Stomach (tissue), 4 donors: ENCODE measurements at regions not wholly inside any gene's neighbourhood (a gene's known extent, or its start where the extent isn't known, plus 50 kb on each side); places are given as distances from the start of the nearest gene placed in this dataset.

Experiments used
- POLR2A ChIP-seq, 4 donors: fragments of 450-650 bp; IDR thresholded peaks; one replicate each; pipeline ENCODE4 v1.6.1; 2016; ENCODE audit warnings: antibody characterized with exemption in 4 of 4, control low read depth in 2 of 4, mild to moderate bottlenecking in 1 of 4, moderate library complexity in 1 of 4
- TF ChIP-seq, protein P1 (sequence below), 7 experiments: fragments of 450-650 bp in 4 of 7; fragments of 200-600 bp in 3 of 7; sonication (generic) in 3 of 7; IDR thresholded peaks; one replicate each; pipeline ENCODE4 v1.5.1; 2016 to 2019; ENCODE audit warnings: antibody characterized with exemption in 7 of 7, control low read depth in 2 of 7, mild to moderate bottlenecking in 1 of 7

DNA sequence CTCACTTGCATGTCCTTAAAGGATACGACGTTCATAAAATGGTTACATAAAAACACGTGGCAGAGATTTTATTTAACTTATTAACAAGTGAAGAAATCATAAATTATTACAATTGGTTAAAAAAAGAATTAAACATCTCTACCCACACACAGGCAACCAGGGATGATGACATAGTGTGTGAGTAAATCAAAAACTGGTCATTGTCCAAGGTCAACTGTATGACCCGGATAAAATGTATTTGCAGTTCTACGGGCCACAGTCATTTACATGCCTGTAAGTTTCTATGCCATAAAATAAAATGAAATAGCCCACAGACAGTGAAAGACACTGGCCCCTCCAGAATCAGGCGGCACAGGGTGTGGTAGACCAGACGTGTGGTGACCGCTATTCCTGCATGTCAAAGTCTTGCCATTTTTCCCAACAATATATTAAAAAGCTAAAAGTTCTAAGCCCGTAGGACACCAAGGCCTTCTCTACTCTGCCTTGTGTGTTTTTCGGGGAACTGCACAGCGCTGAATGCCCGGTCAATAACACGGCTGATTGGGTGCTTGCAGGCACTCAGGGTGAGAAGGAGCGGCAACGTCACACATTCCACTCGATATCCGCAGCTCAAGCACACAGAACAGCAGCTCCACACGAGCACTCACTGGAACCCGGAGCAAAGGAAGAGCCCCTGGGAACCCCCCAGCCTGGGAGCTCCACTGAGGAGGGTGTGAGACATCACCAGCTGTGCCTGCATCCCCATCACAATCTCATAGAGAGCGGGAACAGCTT is 143.3 kb upstream of the PPP2R2D start:
- TF ChIP-seq POLR2A (IDR thresholded peaks at IDR 0.05) = no peak
- TF ChIP-seq, protein P1, sequence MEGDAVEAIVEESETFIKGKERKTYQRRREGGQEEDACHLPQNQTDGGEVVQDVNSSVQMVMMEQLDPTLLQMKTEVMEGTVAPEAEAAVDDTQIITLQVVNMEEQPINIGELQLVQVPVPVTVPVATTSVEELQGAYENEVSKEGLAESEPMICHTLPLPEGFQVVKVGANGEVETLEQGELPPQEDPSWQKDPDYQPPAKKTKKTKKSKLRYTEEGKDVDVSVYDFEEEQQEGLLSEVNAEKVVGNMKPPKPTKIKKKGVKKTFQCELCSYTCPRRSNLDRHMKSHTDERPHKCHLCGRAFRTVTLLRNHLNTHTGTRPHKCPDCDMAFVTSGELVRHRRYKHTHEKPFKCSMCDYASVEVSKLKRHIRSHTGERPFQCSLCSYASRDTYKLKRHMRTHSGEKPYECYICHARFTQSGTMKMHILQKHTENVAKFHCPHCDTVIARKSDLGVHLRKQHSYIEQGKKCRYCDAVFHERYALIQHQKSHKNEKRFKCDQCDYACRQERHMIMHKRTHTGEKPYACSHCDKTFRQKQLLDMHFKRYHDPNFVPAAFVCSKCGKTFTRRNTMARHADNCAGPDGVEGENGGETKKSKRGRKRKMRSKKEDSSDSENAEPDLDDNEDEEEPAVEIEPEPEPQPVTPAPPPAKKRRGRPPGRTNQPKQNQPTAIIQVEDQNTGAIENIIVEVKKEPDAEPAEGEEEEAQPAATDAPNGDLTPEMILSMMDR (IDR thresholded peaks at IDR 0.05) = no peak
